HG02943 (cell line): ENCODE measurements at regions not wholly inside any gene's neighbourhood (a gene's known extent, or its start where the extent isn't known, plus 50 kb on each side); places are given as distances from the start of the nearest gene placed in this dataset.
"Not testable (repeated sequence)": the region's sequence is repeated elsewhere in the genome, so short reads cannot be mapped to it uniquely, and the experiment has no call there.

Experiments used
- ATAC-seq: cut with Tn5 transposase; IDR thresholded peaks from one replicate; pipeline ENCODE4 v1.9.1; 2021; ENCODE audit warnings: mild to moderate bottlenecking, low read depth, moderate library complexity; ENCODE audit not compliant: unreplicated experiment

DNA sequence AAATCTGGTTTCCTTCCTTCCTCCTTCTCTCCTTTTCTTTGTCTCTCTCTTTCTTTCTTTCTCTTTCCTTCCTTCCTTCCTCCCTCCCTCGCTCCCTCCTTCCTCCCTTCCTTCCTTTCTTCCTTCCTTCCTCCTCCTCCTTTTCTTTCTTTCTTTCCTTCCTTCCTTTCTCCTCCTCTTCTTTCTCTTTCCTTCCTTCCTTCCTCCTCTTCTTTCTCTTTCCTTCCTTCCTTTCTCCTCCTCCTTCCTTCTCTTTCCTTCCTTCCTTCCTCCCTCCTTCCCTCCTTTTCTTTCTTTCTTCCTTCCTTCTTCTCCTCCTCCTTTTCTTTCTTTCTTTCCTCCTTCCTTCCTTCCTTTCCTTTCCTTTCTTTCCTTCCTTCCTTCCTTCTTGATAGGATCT, 61.2 kb downstream of the VIP start:
- no peak for ATAC-seq

DNA sequence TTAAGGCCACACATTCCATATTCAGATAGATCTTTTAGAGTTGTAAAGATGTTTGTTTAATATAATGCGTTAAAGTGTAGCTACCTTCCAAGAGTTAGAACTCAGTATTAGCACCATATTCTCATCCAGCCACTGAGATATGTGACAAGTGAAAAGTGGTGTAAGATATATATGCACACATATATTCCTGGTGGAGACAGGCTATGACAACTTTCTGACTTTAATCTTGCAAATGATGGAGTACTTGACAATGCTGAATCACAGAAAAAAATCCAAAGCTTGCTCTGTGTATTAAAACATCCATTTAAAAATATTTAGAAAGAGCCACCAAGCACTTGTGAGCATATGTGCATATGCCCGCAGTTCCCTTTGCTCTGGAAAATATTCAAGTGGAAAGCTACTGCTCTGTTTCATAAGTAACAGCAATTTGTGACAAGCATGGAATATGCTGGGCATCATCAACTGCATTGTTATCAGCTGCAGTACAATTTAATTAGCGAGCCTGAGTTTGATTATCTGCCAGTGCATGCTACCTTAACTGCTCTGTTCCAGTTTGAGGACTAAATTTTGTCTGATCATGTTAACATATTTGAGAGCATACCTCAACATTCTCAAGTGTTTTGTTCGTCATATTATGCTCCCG, 64.8 kb downstream of the VIP start:
- ATAC-seq, result no peak

DNA sequence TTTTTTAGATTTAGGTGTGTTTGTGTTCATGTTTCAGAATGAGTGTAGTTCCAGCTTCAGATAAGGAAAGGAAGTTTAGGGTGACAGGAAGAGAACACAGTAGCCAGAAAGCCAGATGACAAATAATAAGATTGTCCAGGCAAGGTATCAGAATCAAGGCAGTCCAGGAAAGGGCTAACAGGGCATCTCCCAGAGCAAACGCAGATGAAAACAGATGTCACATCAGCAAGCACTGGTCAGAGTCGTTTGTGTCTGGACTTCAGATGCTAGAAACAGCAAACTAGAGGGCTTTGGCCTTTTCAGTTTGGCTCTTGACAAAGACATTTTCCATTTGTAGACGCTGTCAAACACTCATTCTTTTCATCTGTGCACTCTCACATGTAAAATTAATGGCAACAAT, 65.5 kb downstream of the VIP start:
- ATAC-seq, result no peak

DNA sequence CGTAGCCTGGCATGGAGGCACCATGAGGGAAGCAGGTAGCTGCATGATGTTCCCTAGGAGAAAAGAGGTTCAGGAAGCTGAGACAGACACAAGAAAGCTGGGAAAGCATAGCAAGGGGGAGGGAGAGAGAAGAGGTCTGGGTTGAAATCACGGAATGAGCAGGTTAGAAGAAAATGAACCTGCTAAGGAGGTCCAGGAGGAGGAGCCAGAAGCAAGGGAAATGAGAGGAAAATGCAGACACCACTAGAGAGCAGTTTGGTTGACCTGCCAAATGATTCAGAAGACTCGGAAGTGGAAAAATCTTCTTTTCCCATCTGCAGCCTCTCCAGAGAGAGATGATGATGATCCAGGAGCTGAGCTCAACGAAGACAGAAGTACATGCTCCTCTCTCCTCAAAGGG, 70.9 kb downstream of the VIP start:
- ATAC-seq, result no peak

DNA sequence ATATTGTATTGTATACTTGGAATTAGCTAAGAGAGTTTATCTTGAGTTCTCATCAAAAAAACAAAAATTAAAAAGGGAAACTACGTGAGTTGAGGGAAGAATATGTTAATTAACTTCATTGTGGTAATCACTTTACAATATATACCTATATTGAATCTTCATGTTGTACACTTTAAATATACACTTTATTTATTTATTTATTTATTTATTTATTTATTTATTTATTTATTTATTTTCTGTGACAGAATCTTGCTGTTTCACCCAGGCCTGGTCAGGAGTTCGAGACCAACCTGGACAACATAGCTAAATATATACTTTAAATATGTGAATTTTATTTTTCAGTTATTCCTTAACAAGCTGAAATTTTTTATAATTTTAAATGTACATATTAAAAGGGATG, 74.1 kb downstream of the VIP start:
- ATAC-seq, result no peak

DNA sequence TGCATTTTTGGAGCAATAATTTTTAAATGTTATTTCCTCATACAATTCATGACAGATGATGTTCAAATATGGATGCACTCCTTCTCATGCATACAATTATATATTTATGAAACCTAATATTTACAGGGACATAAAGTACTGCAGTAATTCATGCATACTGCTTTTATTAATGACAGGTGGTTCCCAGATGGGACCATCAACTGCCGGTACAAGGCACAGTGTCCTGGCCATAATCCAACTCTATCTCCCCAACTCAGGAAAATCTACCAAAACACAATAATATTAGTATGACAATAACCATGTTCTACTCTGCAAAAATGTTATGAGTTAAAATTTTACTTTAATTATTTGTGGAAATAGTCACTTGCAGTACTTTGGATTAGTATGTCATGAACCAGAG, 77.8 kb downstream of the VIP start:
- ATAC-seq, result no peak

DNA sequence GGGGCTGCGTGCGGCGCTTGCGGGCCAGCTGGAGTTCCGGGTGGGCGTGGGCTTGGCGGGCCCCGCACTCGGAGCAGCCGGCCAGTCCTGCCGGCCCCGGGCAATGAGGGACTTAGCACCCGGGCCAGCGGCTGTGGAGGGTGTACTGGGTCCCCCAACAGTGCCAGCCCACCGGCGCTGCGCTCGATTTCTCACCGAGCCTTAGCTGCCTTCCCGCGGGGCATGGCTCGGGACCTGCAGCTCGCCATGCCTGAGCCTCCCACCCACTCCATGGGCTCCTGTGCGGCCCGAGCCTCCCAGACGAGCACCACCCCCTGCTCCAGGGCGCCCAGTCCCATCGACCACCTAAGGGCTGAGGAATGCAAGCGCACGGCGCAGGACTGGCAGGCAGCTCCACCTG, 83.8 kb downstream of the VIP start:
- not testable (repeated sequence) for ATAC-seq

DNA sequence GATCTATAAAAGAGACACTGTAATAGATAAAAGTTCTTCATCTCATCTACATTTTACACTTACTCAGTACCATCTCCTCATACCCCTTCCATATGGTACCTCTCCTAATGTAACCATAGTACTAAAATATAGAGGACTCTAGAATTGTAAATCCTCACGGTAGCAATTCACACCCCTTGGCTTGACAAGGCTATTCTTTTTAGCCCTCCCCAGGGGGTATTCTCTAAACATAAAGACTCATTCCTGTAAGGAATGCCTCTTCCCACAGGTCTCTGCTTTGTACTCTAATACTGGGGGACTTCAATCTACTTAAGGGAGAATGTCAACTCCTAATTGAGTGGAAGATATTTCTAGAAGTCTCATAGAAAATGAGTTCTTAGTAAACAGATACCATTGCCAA, 85.9 kb downstream of the VIP start:
- ATAC-seq, result no peak

DNA sequence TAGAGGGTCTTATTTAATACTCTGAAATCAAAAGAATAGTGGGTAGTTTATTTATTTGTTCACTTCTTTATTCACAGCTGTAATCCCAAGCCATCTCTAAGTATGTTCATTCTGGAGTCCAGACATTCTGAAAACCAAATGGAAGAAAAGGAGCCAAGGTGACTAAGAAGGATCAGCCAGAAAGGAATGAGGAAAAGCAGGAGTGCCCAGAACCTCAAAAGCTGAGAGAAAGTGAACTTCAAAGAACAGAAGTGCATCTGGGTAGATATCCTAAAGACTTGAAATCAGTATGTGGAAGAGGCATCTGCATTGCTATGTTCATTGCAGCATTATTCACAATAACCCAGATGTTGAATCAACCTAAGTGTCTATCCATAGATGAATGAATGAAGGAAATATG, 94.8 kb downstream of the VIP start:
- ATAC-seq, result no peak

DNA sequence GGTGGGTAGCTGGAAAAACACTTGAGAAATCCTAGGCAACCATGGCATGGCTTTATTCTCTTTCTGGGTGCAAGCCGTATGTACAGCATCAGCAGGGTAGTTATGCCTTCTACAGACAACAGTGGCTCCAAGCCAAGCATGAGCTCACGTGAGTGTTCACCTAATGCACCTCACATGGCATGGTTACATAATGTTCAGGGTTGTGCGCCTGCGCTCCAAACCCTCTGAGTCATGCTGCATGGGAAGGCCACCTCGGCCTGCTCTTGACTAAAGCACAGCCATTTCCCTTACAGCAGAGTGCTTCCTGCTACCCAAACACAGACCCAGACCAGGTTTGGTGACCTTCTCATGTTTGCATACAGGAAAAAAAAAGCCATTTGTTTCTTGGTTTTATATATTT, 96.2 kb downstream of the VIP start:
- no peak for ATAC-seq

DNA sequence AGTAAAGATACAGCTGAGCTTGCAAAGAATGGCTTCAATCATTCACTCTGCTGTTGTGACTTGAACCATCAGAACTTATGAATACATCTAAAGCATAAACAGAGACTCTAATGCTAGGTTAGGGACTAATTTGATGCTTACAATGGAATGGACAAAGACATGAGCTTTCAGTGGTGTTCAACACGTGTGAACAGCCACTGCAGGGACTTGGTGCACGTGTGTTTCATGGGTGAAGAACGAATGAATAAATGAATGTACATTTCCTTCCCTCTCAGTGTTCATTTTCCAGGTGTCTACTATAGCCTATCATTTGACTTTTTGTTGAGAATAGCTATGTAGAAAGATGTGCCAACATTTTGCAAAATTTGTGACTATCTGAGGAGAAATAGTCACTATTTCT, 98.3 kb downstream of the VIP start:
- no peak for ATAC-seq

DNA sequence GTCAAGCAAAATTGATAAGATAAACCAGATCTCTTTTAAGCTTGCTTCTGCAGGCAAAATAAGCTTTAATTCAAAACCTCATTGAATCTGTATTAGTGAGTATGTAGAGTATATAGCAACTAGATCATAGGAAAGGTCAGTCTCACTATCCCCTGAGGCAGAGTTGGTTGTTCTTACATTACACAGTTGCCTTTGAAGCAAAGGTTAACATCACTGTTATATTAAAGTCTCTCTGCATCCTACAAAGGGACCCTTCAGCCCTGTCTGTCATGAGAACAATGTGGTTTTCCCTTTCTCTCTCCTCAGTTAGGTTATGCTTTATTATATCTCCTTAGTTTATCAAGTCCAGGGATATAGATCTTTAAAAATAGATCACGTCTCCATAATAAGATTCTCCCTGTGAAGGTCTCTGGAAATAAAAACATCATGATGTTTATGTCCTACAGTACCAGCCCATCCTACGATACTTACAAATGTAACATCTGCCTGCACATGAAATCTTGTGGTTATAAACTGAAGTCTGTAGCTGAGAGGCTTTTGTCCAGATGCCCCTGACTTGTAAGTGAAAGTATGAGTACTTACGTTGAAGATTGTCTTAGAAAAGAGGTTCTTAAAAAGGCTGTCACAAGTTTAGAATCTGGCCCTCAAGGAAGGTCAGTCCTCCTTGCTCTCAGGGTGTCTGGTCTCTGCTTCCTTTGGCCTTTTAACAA, 103.6 kb downstream of the VIP start:
- ATAC-seq, result no peak

DNA sequence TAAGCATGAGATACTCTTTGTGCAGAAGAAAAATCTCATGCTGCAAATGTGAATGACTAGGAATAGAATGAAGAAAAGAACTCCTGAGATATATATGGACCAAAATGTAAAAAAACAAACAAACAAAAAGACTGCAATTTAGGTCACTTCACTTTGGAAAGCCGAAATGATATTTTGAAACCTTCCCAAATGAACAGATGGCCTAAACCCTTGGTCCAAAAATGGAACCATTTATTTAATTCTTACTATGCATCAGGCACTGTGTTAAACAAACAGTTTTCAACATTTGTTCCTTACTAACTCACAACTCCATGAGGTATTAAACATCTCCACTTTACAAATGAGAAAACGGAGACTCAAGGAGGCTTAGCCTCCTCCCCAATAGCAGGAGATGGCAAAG, 107.5 kb downstream of the VIP start:
- no peak for ATAC-seq

DNA sequence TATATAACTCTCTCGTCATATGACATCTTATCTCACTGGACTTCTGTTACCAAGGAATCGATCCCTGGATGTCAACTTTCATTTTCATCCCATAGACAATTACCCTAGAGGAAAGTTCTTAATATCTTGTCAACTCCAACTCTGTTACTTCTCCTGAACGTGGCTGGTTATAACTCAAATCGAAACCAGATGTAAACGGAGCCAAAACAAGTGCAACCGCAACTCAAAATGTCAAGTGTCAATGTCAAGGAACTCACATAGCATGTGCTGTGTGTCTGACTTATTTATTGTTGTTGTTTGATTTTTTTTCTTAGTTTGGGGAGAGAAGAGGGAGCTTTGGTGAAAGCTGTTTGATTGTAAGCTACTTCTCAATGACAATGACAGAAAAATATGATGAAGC, 108.6 kb downstream of the VIP start:
- no peak for ATAC-seq

DNA sequence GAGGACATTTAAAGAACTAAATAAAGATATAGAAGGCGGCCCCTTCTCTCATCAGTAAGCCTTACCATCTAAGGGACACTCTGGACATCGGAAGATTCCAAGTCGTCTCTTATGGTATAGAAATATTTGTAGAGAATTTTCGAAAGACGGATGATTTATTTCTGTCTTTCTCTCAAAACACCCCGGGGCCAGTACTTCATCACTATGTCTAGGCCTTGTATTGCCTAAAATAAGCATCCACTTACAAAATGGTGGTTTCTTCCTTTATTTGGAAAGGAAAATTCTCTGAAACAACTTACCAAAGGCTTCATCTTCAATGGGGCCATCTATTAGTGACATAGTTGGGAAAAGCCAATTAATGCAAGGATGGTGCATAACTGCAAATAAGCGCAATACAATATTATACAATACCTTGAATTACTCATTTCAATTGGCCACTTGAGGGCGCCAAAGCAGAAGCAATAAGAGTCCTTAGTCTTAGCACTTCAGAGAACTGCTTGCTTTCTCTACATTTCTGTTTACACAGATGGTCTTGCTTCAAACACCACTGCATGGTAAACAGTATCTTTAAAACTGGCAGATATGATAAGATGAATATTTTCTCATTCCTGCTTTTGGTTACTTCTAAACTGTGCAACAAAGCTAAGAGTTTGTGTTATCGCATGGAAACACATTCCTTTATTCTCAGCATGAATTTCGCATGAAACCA, 113.2 kb downstream of the VIP start:
- ATAC-seq, result peak; percentile 93

DNA sequence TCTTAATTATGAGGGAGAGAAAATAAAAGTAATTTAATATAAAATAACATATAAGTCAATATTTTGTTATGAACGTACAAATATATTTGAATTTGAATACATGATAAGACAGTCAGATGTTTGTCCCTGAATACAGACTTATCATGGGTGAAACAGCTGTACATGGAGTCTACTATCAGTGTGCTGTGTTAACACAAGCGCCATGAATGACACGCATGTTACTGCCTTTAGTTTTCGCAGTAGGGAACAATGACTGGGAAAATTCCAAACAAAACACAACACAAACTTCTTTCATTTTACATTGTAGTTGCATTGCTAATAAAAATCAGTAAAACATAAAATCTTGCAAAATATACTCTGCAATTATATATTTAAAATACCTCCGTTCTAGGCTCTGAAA, 108.6 kb downstream of the FBXO5 start:
- no peak for ATAC-seq

DNA sequence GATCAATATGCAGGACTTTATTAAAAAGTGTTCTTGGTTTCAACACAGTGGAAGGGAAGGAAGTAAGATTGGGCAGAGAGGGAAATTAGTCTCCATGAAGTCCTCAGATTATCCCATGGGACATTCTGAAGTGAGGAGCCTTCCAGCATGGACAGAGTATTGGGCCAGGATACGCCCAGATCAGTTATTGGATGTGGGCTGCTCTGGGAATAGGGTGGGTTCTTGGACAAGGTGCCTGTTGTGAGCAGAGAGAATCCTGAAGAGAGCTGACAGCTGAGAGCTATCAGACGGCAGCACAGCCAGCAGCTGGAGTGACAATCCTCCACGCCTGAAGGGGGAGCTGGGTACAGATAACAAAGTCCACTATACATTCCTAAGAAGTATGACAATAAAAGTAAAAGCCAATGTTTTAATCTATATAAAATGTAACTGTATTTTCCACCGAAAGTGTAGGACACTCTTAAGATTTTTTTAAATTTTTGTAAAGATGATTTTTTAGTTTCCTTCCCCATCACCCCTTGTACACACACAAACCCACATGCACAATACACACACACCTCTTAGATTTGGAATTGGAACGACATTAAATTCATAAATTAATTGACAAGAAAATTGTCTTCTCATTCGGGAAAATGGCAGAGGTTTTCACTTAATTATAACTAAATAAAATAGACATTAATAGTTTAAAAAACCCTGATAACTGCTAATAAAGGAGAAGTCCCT, 107.8 kb downstream of the FBXO5 start:
- no peak for ATAC-seq

DNA sequence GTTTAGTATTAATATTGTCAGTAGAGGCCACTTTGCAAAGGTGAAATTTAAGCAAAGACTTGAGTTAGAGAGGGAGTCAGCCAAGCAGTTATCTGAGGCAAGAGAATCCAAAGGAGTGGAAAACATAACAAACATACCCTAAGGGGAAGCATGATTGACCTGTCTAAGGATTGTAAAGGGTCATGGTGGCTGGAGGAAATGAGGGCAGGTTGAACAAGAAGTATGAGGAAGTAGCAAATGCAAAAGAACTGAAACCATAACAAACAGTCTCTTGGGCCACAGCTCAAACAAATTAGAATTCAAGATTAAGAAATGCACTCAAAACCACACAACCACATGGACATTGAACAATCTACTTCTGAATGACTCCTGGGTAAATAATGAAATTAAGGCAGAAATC, 103.2 kb downstream of the FBXO5 start:
- no peak for ATAC-seq

DNA sequence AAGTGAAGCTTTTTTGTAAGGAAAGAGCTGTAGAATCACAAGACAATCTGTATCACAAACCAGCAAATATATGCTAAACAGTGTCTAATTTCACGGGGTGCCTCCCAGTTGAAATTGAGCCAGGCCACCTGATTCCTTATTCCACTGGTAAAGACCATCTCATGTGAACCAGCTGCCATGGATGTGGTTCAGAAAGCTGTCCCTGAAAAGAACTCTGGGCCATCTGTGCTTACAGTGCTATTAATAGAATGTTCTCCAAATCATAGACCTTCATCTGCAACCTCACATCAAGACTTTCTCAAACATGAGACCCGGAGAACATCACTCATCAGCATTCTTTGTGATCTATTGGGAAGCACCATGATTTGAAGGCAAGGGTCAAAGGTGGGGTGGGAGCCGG, 89.7 kb downstream of the FBXO5 start:
- no peak for ATAC-seq

DNA sequence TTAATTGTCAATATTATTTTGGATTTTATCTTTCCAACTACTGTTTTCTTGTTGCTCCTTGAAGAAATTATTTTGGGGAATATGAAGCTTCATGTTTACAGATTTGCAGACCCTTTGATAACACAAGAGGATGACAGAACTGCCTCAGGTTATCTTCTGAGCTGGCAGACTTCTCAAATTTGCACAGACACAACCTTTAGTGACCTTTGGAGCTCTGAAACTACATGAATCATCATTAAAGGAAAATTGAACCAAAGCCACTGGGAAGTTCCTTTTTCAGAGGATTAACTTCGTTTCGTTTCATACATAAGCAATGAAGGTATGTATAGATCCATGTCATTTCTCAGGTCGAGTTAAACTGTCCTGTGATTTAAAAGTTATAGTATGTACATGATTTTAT, 85.9 kb downstream of the FBXO5 start:
- no peak for ATAC-seq

DNA sequence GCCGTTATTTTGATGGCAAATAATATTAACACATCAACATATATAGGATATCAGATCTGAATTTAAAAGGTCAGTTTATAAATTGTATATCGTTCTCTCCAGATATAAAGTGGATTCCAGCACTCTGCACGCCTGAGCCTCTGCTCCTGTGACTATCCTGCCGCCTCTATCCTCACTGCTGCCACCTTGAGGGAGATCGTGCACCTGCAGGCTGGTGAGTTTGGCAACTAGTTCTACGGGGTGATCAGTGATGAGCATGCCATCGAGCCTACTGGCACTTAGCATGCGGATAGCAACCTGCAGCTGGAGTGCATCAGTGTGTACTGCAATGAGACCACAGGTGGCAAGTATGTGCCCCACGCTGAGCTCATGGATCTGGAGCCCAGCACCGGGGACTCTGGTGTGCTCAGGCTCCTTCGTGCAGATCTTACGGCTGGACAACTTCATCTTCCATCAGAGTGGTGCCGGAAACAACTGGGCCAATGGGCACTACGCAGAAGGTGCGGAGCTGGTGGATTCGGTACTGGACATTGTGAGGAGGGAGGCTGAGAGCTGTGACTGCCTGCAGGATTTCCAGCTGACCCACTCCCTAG, 84.9 kb downstream of the FBXO5 start:
- ATAC-seq, result peak; percentile 97
